Stomach (tissue), 4 donors: ENCODE measurements at regions not wholly inside any gene's neighbourhood (a gene's known extent, or its start where the extent isn't known, plus 50 kb on each side); places are given as distances from the start of the nearest gene placed in this dataset.

Source experiments
- EP300 ChIP-seq: sonication (generic); formaldehyde crosslinking; IDR thresholded peaks from one replicate; pipeline ENCODE4 v1.6.1; 2017; ENCODE audit warnings: antibody characterized with exemption
- POLR2A ChIP-seq, 4 donors: fragments of 450-650 bp; IDR thresholded peaks; one replicate each; pipeline ENCODE4 v1.6.1; 2016; ENCODE audit warnings: antibody characterized with exemption in 4 of 4, control low read depth in 2 of 4, mild to moderate bottlenecking in 1 of 4, moderate library complexity in 1 of 4
- POLR2AphosphoS5 ChIP-seq, 3 donors: sonication (generic); formaldehyde crosslinking; IDR thresholded peaks; one replicate each; pipeline ENCODE4 v1.6.1; 2016; ENCODE audit warnings: antibody characterized with exemption in 3 of 3
- TF ChIP-seq, protein P1 (sequence below), 7 experiments: fragments of 450-650 bp in 4 of 7; fragments of 200-600 bp in 3 of 7; sonication (generic) in 3 of 7; IDR thresholded peaks; one replicate each; pipeline ENCODE4 v1.5.1; 2016 to 2019; ENCODE audit warnings: antibody characterized with exemption in 7 of 7, control low read depth in 2 of 7, mild to moderate bottlenecking in 1 of 7

DNA sequence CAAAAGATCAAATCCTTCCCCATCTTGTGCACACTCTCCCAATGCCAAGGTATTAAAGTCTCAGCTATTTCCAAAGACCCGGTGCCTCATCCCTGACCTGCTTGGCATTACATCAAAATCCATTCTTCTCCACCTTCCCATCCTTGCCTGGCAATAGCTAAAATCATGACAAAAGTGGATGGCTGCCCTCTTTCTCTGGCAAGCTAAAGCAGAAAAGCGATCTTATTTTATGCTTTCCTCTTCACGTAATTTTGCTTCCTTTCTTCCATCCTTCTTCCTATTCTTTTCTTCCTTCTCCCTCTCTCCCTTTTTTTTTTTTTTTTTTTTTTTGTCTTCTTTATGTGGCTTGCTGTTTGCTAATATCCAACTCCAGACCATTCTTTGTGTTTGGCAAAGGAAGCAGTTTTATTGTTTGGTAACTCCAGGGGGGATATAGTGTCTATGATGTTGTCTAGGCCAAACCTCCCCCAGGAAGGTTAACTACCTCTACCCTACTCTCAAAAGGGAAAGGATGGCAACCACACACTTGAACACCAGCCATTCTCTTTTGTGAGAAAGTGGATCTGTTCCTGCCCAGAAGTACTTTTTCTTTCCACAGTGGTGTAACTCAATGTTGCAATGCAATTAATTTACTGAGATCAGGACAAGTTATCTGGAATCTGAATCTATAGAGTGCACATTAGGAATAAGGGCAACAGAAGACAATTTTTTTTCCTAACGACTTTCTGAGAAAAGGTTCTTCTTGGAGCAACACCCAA is 120.9 kb upstream of the TMEM161B start:
- TF ChIP-seq, protein P1, sequence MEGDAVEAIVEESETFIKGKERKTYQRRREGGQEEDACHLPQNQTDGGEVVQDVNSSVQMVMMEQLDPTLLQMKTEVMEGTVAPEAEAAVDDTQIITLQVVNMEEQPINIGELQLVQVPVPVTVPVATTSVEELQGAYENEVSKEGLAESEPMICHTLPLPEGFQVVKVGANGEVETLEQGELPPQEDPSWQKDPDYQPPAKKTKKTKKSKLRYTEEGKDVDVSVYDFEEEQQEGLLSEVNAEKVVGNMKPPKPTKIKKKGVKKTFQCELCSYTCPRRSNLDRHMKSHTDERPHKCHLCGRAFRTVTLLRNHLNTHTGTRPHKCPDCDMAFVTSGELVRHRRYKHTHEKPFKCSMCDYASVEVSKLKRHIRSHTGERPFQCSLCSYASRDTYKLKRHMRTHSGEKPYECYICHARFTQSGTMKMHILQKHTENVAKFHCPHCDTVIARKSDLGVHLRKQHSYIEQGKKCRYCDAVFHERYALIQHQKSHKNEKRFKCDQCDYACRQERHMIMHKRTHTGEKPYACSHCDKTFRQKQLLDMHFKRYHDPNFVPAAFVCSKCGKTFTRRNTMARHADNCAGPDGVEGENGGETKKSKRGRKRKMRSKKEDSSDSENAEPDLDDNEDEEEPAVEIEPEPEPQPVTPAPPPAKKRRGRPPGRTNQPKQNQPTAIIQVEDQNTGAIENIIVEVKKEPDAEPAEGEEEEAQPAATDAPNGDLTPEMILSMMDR (IDR thresholded peaks at IDR 0.05), result no peak
- TF ChIP-seq POLR2AphosphoS5 (IDR thresholded peaks at IDR 0.05) (no peak), POLR2A (IDR thresholded peaks at IDR 0.05) (no peak), EP300 (no peak)
